Right kidney (tissue), 1 donor: ENCODE measurements at regions not wholly inside any gene's neighbourhood (a gene's known extent, or its start where the extent isn't known, plus 50 kb on each side); places are given as distances from the start of the nearest gene placed in this dataset.
A peak's percentile ranks its signal among the peaks of the same experiment; 100 is the strongest.

Experiments
- DNase-seq: peaks from one replicate; pipeline ENCODE4 v3.0.0-alpha.2; 2016

DNA sequence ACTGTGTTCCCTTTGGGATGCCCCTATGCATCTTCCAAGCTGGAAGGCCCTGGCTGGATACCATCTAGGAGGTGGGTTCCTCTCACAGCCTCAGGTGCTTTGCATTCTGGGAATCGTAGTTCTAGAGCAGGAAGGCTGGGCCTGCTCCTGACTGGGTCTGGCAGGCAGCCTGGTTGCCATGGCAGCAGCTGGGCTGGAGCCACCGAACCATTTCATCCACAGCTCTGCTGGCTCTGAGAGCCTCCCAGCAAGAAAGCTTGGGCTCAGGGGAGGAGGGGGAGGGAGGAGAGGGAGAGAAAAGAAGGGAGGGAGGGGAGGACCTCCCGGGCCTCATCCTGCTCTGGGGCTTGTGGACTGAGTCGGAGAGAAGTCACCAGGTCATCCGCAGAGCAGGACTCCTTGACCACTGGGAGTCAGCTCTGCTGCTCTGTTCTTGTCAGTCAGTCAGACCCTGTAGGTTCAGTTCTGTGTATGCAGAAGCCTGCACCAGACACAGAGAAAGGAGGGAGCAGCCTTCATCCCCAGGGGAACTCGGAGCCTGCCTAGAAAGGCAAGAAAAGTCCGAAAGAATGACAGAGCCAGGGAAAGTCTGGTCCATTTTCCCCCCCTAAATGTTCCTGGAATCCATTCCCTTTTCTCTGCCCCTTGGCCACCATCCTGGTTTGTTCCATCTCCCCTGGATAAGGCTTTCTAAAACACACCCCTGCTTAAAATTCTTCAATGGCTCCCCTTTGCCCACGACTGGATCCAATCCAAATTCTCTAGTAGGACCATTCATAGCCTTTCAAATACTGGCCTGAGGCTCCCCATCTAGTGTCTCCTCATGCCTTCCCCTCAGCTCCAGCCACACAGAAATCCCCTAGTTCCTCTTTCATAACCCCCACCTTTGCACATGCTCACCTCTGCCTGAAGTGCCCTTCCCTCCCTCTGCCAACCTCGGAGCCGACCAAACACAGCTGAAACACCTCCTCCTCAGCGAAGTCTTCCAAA, 65.4 kb upstream of the ARAP3 start:
- peak; percentile 44 for DNase-seq

DNA sequence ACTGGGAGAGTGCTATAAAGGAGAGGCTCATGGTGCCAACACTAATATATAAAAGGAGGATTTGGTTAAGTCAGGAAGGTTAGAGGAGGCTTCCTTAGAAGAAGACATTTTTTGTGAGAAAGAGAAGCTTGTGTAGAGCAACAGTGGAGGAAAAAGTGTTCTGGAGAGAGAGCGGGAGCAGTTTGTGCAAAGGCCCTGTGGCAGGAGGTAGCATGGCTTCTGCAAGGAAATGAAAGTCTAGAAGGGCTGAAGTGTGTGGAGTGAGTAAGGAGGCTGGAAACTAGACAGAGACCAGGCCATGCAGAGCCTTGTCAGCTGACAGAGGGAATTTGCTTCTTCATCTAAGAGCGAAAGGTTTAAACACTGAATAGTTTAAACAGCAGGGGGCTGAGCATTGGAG, 64.4 kb upstream of the ARAP3 start:
- no peak for DNase-seq

GRCh38 chr5:141745390-141745789, 63.4 kb upstream of the ARAP3 start:
- DNase-seq = no peak

GRCh38 chr5:141743866-141744272, 61.8 kb upstream of the ARAP3 start:
- no peak for DNase-seq

- DNase-seq = peak; percentile 64
Measured at GRCh38 chr5:141742866-141743851, 61.1 kb upstream of the ARAP3 start.

DNA sequence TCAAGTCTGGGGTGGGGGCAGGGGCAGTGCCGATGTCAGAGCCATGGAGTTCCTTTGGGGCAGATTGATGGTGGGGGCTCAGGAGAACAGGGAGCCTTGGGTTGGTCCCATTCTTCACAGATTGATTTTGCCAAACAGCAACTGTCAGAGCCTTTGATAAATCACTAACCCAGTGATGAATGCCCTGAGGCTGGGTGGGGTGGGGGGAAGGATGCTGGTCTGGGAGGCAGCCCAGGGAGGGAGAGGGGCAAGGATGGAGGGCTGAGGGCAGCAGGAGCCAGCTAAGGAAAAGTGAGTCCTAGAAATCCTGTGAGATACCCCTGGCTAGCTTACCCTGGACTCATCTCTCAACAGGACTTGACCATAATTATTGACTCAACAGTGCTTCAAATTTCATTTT, 60.1 kb upstream of the ARAP3 start:
- DNase-seq = no peak

- DNase-seq = no peak
Measured at GRCh38 chr5:141740885-141741284, 58.9 kb upstream of the ARAP3 start.

- no peak for DNase-seq
Measured at GRCh38 chr5:141737535-141737934, 55.5 kb upstream of the ARAP3 start.

DNA sequence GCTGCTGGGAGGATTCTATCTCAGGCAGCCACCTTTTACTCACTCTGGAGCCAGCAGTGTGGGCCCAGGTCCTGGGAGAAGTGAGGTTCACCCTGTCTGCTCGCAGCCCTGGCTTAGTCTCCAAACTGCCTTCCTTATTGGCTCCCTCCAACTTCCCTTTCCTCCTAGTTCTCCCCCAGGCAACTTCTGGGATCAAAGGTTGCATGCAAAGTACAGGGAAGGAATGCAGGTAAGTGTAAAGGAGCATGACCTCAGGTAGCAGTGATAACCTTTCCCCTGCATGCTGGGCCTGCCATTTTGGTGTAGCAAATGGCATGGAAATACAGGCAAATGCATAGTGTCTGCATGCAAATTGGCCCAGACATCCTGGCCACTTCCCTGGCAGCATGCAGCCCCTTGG, 53.8 kb upstream of the ARAP3 start:
- DNase-seq = no peak

DNA sequence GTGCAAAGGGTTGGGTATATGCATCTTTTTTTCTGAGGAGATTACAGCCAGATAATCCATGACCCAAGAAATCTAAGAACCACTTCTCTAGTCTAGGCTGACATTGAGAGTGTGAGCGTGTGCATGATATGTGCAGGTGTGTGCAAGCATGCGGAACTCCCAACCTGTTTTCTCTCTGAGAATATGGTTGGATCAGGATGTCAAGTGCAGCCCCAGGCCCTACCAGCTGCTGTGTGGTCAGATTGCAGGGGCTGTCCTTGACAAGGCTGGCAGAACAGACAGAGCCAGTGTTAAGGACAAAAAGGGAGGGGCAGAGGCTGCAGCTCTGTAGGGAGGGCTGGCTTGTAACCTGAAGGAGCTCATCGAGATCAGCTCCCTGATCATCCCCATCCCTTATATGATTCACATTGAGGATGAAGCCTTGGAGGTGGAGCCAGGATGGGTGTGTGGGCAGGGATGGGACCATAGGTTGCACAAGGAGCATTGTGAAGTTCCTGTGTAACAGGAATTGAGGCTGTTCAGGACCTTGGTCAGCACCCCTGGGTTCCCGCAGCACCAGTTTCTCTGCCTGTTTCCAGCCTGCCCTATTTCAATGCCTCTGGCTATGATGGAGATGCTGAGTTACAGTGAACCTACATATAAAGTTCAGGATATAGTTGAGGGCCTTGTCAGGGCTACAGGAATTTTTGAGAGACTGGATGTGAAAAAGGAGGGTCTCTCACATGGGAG, 52.6 kb upstream of the ARAP3 start:
- DNase-seq = no peak

GRCh38 chr5:141733198-141733597, 51.2 kb upstream of the ARAP3 start:
- no peak for DNase-seq

DNA sequence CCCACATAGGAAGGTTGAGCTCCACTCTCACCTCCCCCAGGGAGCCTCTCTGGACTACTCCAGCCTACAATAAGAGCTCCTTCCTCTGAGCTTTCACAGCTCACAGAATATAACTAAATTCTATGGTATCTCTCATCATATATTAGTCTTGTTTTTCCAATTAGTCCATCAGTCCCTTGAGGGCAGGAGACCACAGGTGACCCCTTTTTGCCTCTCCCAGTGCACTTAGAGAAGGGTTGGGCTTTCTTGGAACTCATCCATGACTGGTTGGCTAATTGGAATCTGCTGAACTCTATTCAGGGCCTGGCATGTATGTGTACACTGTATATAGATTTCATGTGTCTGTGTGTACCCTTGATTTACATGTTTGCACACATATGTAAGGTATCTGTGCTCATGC, 50.4 kb upstream of the ARAP3 start:
- no peak for DNase-seq
